Stimulated activated CD8-positive, alpha-beta memory T cell treated with anti-CD3 and anti-CD28 coated beads, Interleukin-12 subunit alpha, Interleukin-12 subunit beta, amount 100 ng/mL, for 4 hours (primary cell): ENCODE measurements at regions not wholly inside any gene's neighbourhood (a gene's known extent, or its start where the extent isn't known, plus 50 kb on each side); places are given as distances from the start of the nearest gene placed in this dataset.
"Not testable (repeated sequence)": the region's sequence is repeated elsewhere in the genome, so short reads cannot be mapped to it uniquely, and the experiment has no call there.

Experiments
- DNase-seq: peaks from one replicate; pipeline ENCODE4 v3.0.0-alpha.2; 2020; ENCODE audit warnings: low read depth

- DNase-seq: no peak
These were observed 159.0 kb upstream of the PZP start for GRCh38 chr12:9367201-9367600.

- no peak for DNase-seq
These were observed 157.1 kb upstream of the PZP start for GRCh38 chr12:9365296-9365695.

GRCh38 chr12:9364224-9365176 is 156.3 kb upstream of the PZP start:
- no peak for DNase-seq

- DNase-seq: no peak
These were observed 154.9 kb upstream of the PZP start for GRCh38 chr12:9363145-9363544.

- no peak for DNase-seq
These were observed 153.7 kb upstream of the PZP start for GRCh38 chr12:9361879-9362326.

- not testable (repeated sequence) for DNase-seq
These were observed 146.0 kb upstream of the PZP start for GRCh38 chr12:9354009-9354754.

DNA sequence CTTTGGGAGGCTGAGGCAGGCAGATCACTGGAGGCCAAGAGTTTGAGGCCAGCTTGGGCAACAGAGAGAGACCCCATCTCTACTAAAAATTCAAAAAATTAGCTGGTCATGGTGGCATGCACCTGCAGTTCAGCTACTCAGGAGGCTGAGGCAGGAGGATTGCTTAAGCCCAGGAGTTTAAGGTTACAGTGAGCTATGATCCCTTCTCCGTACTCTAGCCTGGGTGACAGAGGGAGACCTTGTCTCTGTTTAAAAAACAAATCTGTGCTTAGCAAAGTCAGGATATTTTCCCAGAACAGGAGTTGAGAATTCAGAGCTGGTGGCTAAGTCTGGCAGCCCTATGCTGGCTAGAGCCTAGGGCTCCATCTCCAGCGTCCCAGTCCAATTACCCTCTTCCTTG is 142.9 kb upstream of the PZP start:
- no peak for DNase-seq

DNA sequence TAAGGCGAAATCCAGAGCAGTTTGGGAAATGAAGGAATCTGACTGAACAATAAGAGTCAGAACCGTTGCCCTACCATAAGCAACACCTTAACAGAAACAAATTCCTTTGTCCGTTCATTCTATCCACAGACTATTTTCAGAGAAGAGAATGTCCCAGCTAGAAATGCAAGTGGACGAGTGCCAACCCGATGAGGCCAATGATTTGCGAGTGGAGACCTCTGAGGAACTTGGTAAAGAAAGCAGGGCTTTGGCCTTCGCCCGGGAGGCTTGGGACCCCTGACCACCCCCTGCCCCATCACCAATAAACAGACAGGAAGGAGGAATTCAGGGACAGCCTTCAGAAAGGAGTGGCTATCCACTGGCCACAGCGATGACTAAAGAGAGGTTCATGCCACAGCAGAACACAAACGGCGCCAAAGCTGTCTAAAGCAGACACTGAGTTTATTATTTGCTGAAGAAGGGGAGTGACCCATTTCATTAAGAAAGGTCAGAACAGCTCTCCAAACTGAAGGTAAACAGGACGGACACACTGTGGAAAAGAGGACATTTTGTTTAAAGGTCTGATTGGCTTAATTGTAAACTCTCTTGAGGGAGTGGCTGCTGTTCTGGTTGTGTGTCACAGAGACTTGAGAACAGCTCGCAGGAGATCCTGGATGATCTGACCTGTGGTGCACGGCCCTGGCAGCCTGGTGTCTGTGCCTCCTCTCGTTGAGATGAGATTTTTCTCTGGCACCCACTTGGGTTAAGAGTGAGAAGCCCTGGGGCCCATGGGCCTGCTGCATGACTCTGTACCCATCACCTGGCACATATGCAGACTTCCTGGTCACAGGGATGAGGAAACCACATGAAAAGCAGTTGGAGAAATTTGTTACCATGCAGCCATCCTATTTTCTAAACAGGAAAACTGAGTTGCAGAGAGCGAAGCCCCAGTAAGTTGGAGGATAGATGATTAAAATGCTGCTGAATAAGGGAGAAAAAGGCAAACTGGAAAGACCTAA is 142.0 kb upstream of the PZP start:
- no peak for DNase-seq

DNA sequence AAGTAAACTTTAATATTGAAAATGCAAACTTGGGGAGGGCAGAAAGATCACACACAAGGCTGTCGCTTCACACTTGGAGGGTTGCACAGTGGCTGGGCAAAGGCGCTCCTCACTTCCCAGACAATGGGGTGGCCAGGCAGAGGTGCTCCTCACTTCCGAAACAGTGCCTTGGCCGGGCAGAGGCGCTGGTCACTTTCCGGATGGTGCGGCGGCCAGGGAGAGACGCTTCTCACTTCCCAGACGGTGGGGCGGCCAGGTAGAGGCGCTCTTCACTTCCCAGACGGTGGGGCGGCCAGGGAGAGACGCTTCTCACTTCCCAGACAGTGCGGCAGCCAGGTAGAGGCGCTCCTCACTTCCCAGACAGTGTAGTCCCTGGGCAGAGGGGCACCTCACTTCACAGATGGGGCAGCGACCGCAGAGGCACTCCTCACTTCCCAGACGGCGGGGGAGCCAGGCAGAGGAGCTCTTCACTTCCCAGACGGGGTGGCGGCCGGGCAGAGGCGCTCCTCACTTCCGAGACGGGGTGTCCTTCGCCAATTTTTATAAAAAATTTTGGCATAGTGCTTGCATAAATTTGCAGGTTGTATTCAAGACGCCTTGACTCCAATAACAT is 140.8 kb upstream of the PZP start:
- DNase-seq: no peak

GRCh38 chr12:9347328-9348127 is 139.3 kb upstream of the PZP start:
- DNase-seq: no peak

DNA sequence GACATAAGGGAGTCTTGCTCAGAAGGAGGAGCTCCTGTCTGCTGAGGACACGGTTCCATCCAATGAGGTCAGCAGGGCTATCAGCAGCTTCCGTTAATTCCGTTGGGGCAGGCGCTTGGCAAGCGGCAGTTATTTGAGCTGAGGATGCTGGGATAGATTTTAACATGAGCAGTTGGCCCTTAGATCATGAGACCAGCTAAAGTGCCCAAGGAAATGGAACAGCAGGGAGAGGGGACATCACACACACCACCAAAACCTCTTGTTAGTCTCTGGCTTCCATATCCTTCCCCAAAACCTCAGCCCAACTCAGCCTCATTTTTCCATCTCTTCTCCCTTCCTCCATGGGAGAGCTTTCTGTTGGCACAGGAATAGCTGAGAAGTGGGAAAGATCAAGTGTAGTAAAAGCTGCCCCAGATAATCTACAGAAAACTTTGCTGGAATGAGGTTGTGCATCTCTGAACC is 138.7 kb upstream of the PZP start:
- DNase-seq: no peak

GRCh38 chr12:9345171-9345570 is 137.0 kb upstream of the PZP start:
- no peak for DNase-seq

DNA sequence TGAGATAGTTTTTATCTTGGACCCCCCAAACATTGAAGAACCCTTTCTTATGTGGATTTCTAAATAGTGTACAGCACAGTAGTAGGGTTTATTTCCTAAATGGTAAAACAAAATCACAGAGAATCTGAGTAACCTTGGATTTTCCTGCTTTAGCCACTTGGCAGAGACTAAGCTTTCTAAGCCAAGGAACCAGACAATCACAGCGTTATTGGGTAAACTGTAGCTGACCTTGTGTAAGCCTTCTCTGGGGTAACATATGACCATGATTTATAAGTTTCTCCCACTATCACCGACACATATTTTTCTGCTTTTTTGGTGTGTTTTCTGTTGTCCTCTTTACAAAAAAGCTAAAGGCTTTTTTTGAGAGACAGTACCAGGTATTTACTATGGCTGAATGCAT is 136.3 kb upstream of the PZP start:
- DNase-seq: no peak

GRCh38 chr12:9343731-9344130 is 135.5 kb upstream of the PZP start:
- no peak for DNase-seq

GRCh38 chr12:9342614-9343353 is 134.6 kb upstream of the PZP start:
- DNase-seq: no peak

GRCh38 chr12:9341260-9341585 is 133.0 kb upstream of the PZP start:
- DNase-seq: no peak

DNA sequence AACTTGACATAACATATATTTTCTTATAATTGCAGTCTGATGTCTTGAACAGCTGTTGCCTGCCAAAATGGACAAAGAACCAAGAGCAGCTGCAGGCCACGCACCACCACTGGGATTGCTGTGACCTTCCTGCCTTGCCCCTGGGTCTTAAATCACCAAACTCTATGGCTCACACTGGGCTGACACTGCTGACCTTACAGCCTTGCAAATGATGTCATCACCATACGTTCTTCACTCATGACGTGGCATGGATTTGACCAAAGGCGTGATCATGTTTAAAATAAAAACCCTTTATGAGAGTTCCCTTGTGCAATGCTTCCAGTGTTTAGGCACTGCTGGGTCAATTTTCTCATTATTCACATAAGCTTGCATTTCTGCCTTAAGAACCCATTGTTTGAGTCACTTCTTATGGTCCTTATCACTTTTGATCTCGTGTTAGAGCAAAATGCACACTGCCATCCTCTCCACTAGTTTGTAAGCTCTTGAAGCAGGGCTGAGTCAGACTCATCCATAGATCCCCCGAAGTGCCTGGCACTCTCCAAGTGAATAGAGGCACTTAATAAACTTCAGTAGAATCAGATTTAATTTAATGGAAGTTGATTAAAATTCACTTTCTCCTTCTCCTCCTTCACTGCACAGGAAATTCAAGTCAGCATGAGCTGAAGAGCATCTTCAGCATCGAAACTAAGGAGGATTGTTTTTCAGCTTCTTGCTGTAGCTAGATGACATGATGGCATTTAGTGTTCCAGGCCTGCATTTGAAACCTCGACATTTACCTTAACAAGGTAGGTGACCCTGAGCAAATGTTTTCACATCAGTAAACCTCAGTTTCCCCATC is 132.4 kb upstream of the PZP start:
- DNase-seq: no peak

GRCh38 chr12:9337656-9338055 is 129.5 kb upstream of the PZP start:
- DNase-seq: no peak
